ENCODE measurements at regions not wholly inside any gene's neighbourhood (a gene's known extent, or its start where the extent isn't known, plus 50 kb on each side); places are given as distances from the start of the nearest gene placed in this dataset.

- no peak overlapping the region for H3K27ac ChIP-seq (ENCODE audit: control insufficient read depth, insufficient read depth, low read length)
- no peaks in the 10 kb centered on the region for H3K9me1 ChIP-seq (ENCODE audit: control insufficient read depth, extremely low read depth, insufficient read depth, low read length)
- H3K9ac ChIP-seq (ENCODE audit: control insufficient read depth, extremely low read depth, insufficient read depth, low read length), result no peak overlapping the region
- no peaks in the 10 kb centered on the region for H3K27me3 ChIP-seq (ENCODE audit: control insufficient read depth, extremely low read depth, insufficient read depth, low read length)
- FAIRE-seq (no peak), DNase-seq (ENCODE audit: low read depth, low spot score) (no peak)
- no peaks in the 10 kb centered on the region for H3K79me2 ChIP-seq (ENCODE audit: control insufficient read depth, insufficient read depth, low read length)
- no peak for TF ChIP-seq EZH2 (IDR thresholded peaks at IDR 0.05; ENCODE audit: low read length)
- TF ChIP-seq CTCF (optimal IDR thresholded peaks at IDR 0.05 in 1 of 3, IDR thresholded peaks at IDR 0.05 in 1 of 3, conservative IDR thresholded peaks at IDR 0.05 in 1 of 3; ENCODE audit: extremely low read depth in 1 of 3, insufficient read depth in 2 of 3, low read length in 3 of 3), result no peak
- no peak overlapping the region for H3K4me3 ChIP-seq (ENCODE audit: control insufficient read depth in 2 of 3, extremely low read depth in 1 of 3, insufficient read depth in 2 of 3, low read depth in 1 of 3, low read length in 3 of 3)
- H3K4me2 ChIP-seq (ENCODE audit: control insufficient read depth, extremely low read depth, insufficient read depth, low read depth, low read length), result no peak overlapping the region
- no peak overlapping the region for H2AFZ ChIP-seq (ENCODE audit: control insufficient read depth, low read length)
- dilution Hi-C loops (cut with MboI; ENCODE audit: extremely low pct_ligation_motif_present, low sequenced_read_pairs), result no loop called here
- H4K20me1 ChIP-seq (ENCODE audit: control insufficient read depth, extremely low read depth, insufficient read depth, low read length), result no peaks in the 10 kb centered on the region
- H3K9me3 ChIP-seq (ENCODE audit: control insufficient read depth, low read depth, low read length), result no peaks in the 10 kb centered on the region
- no peaks in the 10 kb centered on the region for H3K4me1 ChIP-seq (ENCODE audit: control insufficient read depth, extremely low read depth, insufficient read depth, low read length)
- H3K36me3 ChIP-seq (ENCODE audit: control insufficient read depth in 2 of 2, extremely low read depth in 1 of 2, insufficient read depth in 2 of 2, low read length in 2 of 2), result no peaks in the 10 kb centered on the region
These were observed 935.4 kb upstream of the GRIA3 start for GRCh38 chrX:122248681-122249080.

GRCh38 chrX:122252454-122252853 is 931.6 kb upstream of the GRIA3 start:
- Histone ChIP-seq H3K9me1 (ENCODE audit: control insufficient read depth, extremely low read depth, insufficient read depth, low read length) (no peaks in the 10 kb centered on the region), H3K36me3 (ENCODE audit: control insufficient read depth in 2 of 2, extremely low read depth in 1 of 2, insufficient read depth in 2 of 2, low read length in 2 of 2) (no peaks in the 10 kb centered on the region), H2AFZ (ENCODE audit: control insufficient read depth, low read length) (no peak overlapping the region), H3K27ac (ENCODE audit: control insufficient read depth, insufficient read depth, low read length) (no peak overlapping the region), H3K9ac (ENCODE audit: control insufficient read depth, extremely low read depth, insufficient read depth, low read length) (no peak overlapping the region), H3K27me3 (ENCODE audit: control insufficient read depth, extremely low read depth, insufficient read depth, low read length) (no peaks in the 10 kb centered on the region), H3K4me1 (ENCODE audit: control insufficient read depth, extremely low read depth, insufficient read depth, low read length) (no peaks in the 10 kb centered on the region), H4K20me1 (ENCODE audit: control insufficient read depth, extremely low read depth, insufficient read depth, low read length) (no peaks in the 10 kb centered on the region), H3K79me2 (ENCODE audit: control insufficient read depth, insufficient read depth, low read length) (no peaks in the 10 kb centered on the region), H3K4me2 (ENCODE audit: control insufficient read depth, extremely low read depth, insufficient read depth, low read depth, low read length) (no peak overlapping the region), H3K4me3 (ENCODE audit: control insufficient read depth in 2 of 3, extremely low read depth in 1 of 3, insufficient read depth in 2 of 3, low read depth in 1 of 3, low read length in 3 of 3) (no peak overlapping the region), H3K9me3 (ENCODE audit: control insufficient read depth, low read depth, low read length) (no peaks in the 10 kb centered on the region)
- no peak for TF ChIP-seq CTCF (optimal IDR thresholded peaks at IDR 0.05 in 1 of 3, IDR thresholded peaks at IDR 0.05 in 1 of 3, conservative IDR thresholded peaks at IDR 0.05 in 1 of 3; ENCODE audit: extremely low read depth in 1 of 3, insufficient read depth in 2 of 3, low read length in 3 of 3)
- no peak for TF ChIP-seq EZH2 (IDR thresholded peaks at IDR 0.05; ENCODE audit: low read length)
- FAIRE-seq, result no peak
- DNase-seq (ENCODE audit: low read depth, low spot score), result no peak
- dilution Hi-C loops (cut with MboI; ENCODE audit: extremely low pct_ligation_motif_present, low sequenced_read_pairs), result no loop called here

Data from keratinocyte (primary cell).